Stimulated activated naive CD8-positive, alpha-beta T cell treated with anti-CD3 and anti-CD28 coated beads, Interleukin-15, amount 100 ng/mL, for 72 hours (primary cell): ENCODE measurements at regions not wholly inside any gene's neighbourhood (a gene's known extent, or its start where the extent isn't known, plus 50 kb on each side); places are given as distances from the start of the nearest gene placed in this dataset.
"Not testable (repeated sequence)": the region's sequence is repeated elsewhere in the genome, so short reads cannot be mapped to it uniquely, and the experiment has no call there.

Experiments
- ATAC-seq: fragments of 150-1000 bp; cut with Tn5 transposase; 2 replicates; pipeline ENCODE4 v1.10.0; 2021; ENCODE audit warnings: mild to moderate bottlenecking, moderate library complexity
- DNase-seq, 2 donors: peaks; one replicate each; pipeline ENCODE4 v3.0.0; 2021 to 2022
- H3K27ac Mint-ChIP-seq, 2 donors: one replicate each; pipeline ENCODE4 v1.8.0; 2022; ENCODE audit warnings: mild to moderate bottlenecking in 2 of 2, mixed read lengths in 2 of 2, moderate library complexity in 2 of 2
- H3K27me3 Mint-ChIP-seq: one replicate; pipeline ENCODE4 v1.8.0; 2022; ENCODE audit warnings: mixed read lengths
- H3K4me1 Mint-ChIP-seq: one replicate; pipeline ENCODE4 v1.8.0; 2022; ENCODE audit warnings: mild to moderate bottlenecking, mixed read lengths
- H3K4me3 Mint-ChIP-seq, 2 donors: one replicate each; pipeline ENCODE4 v1.8.0; 2022; ENCODE audit warnings: mild to moderate bottlenecking in 2 of 2, mixed read lengths in 2 of 2, moderate library complexity in 1 of 2
- H3K9me3 Mint-ChIP-seq, 2 donors: one replicate each; pipeline ENCODE4 v1.8.0; 2022; ENCODE audit warnings: mixed read lengths in 2 of 2

- no peak for ATAC-seq
- Mint-ChIP-seq H3K9me3 (peaks cover 0 to 13% of the 10 kb centered on the region in 2 donors), H3K4me3 (no peak overlapping the region), H3K27ac (no peak overlapping the region), H3K27me3 (no peaks in the 10 kb centered on the region), H3K4me1 (peaks cover 28% of the 10 kb centered on the region)
- DNase-seq: no peak
Observed at GRCh38 chr21:14903172-14903865, 161.5 kb downstream of the NRIP1 start.

GRCh38 chr21:14901482-14901958 is 163.3 kb downstream of the NRIP1 start:
- peaks cover 0 to 13% of the 10 kb centered on the region in 2 donors for H3K9me3 Mint-ChIP-seq
- no peaks in the 10 kb centered on the region for H3K27me3 Mint-ChIP-seq
- H3K27ac Mint-ChIP-seq: peak overlapping the region in 1 of 2 donors; percentile 87
- peak; percentile 94 for ATAC-seq
- peak; percentile 10 to 21 for DNase-seq
- peaks cover 28% of the 10 kb centered on the region for H3K4me1 Mint-ChIP-seq
- H3K4me3 Mint-ChIP-seq: peak overlapping the region in 1 of 2 donors; percentile 58

- peak overlapping the region in 1 of 2 donors; percentile 46 for H3K4me3 Mint-ChIP-seq
- ATAC-seq: peak; percentile 59
Observed at GRCh38 chr21:14900611-14901010, 164.2 kb downstream of the NRIP1 start.

GRCh38 chr21:14900058-14900457 is 164.7 kb downstream of the NRIP1 start:
- Mint-ChIP-seq H3K27me3 (no peaks in the 10 kb centered on the region), H3K9me3 (peaks cover 0 to 13% of the 10 kb centered on the region in 2 donors), H3K4me3 (peak overlapping the region; percentile 2 to 46), H3K4me1 (peaks cover 28% of the 10 kb centered on the region), H3K27ac (no peak overlapping the region)
- ATAC-seq (no peak), DNase-seq (no peak)

More at GRCh38 chr21:14900611-14901010, 164.2 kb downstream of the NRIP1 start:
- no peak for DNase-seq
- Mint-ChIP-seq H3K27me3 (no peaks in the 10 kb centered on the region), H3K4me1 (peaks cover 28% of the 10 kb centered on the region), H3K9me3 (peaks cover 0 to 13% of the 10 kb centered on the region in 2 donors), H3K27ac (no peak overlapping the region)

- ATAC-seq (no peak), DNase-seq (no peak)
- Mint-ChIP-seq H3K4me3 (no peak overlapping the region), H3K4me1 (peaks cover 10% of the 10 kb centered on the region), H3K9me3 (no peaks in the 10 kb centered on the region), H3K27me3 (no peaks in the 10 kb centered on the region), H3K27ac (no peak overlapping the region)
Observed at GRCh38 chr21:14895792-14896191, 169.0 kb downstream of the NRIP1 start.

GRCh38 chr21:14890141-14890540 is 174.7 kb downstream of the NRIP1 start:
- Mint-ChIP-seq H3K27me3 (no peaks in the 10 kb centered on the region), H3K4me3 (no peak overlapping the region), H3K4me1 (peaks cover 5% of the 10 kb centered on the region), H3K9me3 (no peaks in the 10 kb centered on the region), H3K27ac (no peak overlapping the region)
- ATAC-seq: no peak
- no peak for DNase-seq

- DNase-seq (no peak), ATAC-seq (no peak)
- Mint-ChIP-seq H3K9me3 (no peaks in the 10 kb centered on the region), H3K4me1 (peaks cover 5% of the 10 kb centered on the region), H3K27me3 (no peaks in the 10 kb centered on the region), H3K4me3 (no peak overlapping the region), H3K27ac (no peak overlapping the region)
Observed at GRCh38 chr21:14889080-14889810, 175.6 kb downstream of the NRIP1 start.

GRCh38 chr21:14888202-14888601 is 176.6 kb downstream of the NRIP1 start:
- H3K4me1 Mint-ChIP-seq: peaks cover 5% of the 10 kb centered on the region
- H3K9me3 Mint-ChIP-seq: no peaks in the 10 kb centered on the region
- H3K27me3 Mint-ChIP-seq: no peaks in the 10 kb centered on the region
- no peak overlapping the region for H3K4me3 Mint-ChIP-seq
- no peak for ATAC-seq
- no peak overlapping the region for H3K27ac Mint-ChIP-seq
- no peak for DNase-seq

GRCh38 chr21:14886001-14886400 is 178.8 kb downstream of the NRIP1 start:
- ATAC-seq: no peak
- H3K27ac Mint-ChIP-seq: no peak overlapping the region
- no peak overlapping the region for H3K4me3 Mint-ChIP-seq
- DNase-seq: no peak
- H3K9me3 Mint-ChIP-seq: no peaks in the 10 kb centered on the region
- no peaks in the 10 kb centered on the region for H3K27me3 Mint-ChIP-seq
- peaks cover 5% of the 10 kb centered on the region for H3K4me1 Mint-ChIP-seq

- ATAC-seq: no peak
- Mint-ChIP-seq H3K27ac (no peak overlapping the region), H3K4me1 (peaks cover under 1% of the 10 kb centered on the region), H3K9me3 (no peaks in the 10 kb centered on the region), H3K27me3 (no peaks in the 10 kb centered on the region), H3K4me3 (no peak overlapping the region)
- no peak for DNase-seq
Observed at GRCh38 chr21:14883351-14883750, 181.4 kb downstream of the NRIP1 start.

- H3K9me3 Mint-ChIP-seq, H3K27me3 Mint-ChIP-seq, H3K4me3 Mint-ChIP-seq, DNase-seq, H3K4me1 Mint-ChIP-seq, H3K27ac Mint-ChIP-seq, ATAC-seq: not testable (repeated sequence)
Observed at GRCh38 chr21:14882545-14882944, 182.3 kb downstream of the NRIP1 start.

- Mint-ChIP-seq H3K27ac (no peak overlapping the region), H3K9me3 (no peaks in the 10 kb centered on the region), H3K27me3 (no peaks in the 10 kb centered on the region), H3K4me3 (no peak overlapping the region), H3K4me1 (peaks cover 12% of the 10 kb centered on the region)
- ATAC-seq: no peak
- no peak for DNase-seq
Observed at GRCh38 chr21:14881863-14882499, 182.8 kb downstream of the NRIP1 start.

- Mint-ChIP-seq H3K9me3 (no peaks in the 10 kb centered on the region), H3K4me3 (no peak overlapping the region), H3K4me1 (peaks cover 12% of the 10 kb centered on the region), H3K27ac (no peak overlapping the region), H3K27me3 (no peaks in the 10 kb centered on the region)
- ATAC-seq (no peak), DNase-seq (no peak)
Observed at GRCh38 chr21:14880922-14881321, 183.9 kb downstream of the NRIP1 start.

- no peak for DNase-seq
- no peak overlapping the region for H3K27ac Mint-ChIP-seq
- H3K4me3 Mint-ChIP-seq: no peak overlapping the region
- H3K4me1 Mint-ChIP-seq: peaks cover 12% of the 10 kb centered on the region
- no peaks in the 10 kb centered on the region for H3K9me3 Mint-ChIP-seq
- H3K27me3 Mint-ChIP-seq: no peaks in the 10 kb centered on the region
- no peak for ATAC-seq
Observed at GRCh38 chr21:14879458-14879857, 185.3 kb downstream of the NRIP1 start.

GRCh38 chr21:14878971-14879370 is 185.8 kb downstream of the NRIP1 start:
- peaks cover 12% of the 10 kb centered on the region for H3K4me1 Mint-ChIP-seq
- DNase-seq: no peak
- H3K27me3 Mint-ChIP-seq: no peaks in the 10 kb centered on the region
- ATAC-seq: no peak
- H3K4me3 Mint-ChIP-seq: no peak overlapping the region
- no peaks in the 10 kb centered on the region for H3K9me3 Mint-ChIP-seq
- no peak overlapping the region for H3K27ac Mint-ChIP-seq
